HG03342 (cell line): ENCODE measurements at regions not wholly inside any gene's neighbourhood (a gene's known extent, or its start where the extent isn't known, plus 50 kb on each side); places are given as distances from the start of the nearest gene placed in this dataset.
"Not testable (repeated sequence)": the region's sequence is repeated elsewhere in the genome, so short reads cannot be mapped to it uniquely, and the experiment has no call there.

Experiments used
- ATAC-seq: cut with Tn5 transposase; IDR thresholded peaks from one replicate; pipeline ENCODE4 v1.9.1; 2021; ENCODE audit warnings: mild to moderate bottlenecking, moderate library complexity; ENCODE audit not compliant: unreplicated experiment

DNA sequence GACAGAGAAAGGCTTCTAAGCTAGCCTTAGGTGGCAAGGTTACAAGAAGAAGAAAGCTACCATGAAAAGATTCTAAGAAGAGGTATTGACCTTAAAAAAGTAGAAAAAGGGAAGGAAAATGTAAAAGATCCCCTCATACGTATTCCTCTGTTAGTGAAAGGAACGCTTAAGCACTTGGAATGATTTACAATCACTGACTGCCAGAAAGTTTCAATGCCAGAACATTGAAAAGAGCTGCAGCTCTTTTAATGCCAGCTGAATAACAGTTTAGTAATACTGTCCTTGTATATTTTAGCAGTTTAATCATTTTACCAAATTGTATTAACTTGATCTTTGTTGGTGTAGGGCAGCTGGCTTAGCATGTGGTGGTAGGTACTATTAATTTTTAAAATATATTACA is 650.7 kb downstream of the FAM181B start:
- ATAC-seq, result no peak

DNA sequence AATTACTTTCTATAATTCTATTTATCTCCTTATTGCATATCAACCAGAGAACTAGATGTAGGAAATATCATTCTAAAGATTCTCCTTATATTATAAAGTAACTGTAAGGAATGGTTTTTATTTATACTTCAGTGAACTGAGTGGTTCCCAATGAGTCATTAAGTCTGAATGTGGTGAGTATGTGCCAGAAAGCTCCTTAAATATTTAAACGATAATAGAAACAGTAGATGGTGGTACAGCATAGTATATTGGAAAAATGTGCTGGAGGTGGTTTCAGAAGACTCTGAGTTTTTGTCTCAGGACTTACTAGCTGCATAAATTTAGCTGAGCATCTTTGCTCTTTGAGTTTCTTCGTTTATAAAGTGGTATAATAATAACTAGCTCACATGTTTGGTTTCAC is 653.5 kb downstream of the FAM181B start:
- no peak for ATAC-seq

DNA sequence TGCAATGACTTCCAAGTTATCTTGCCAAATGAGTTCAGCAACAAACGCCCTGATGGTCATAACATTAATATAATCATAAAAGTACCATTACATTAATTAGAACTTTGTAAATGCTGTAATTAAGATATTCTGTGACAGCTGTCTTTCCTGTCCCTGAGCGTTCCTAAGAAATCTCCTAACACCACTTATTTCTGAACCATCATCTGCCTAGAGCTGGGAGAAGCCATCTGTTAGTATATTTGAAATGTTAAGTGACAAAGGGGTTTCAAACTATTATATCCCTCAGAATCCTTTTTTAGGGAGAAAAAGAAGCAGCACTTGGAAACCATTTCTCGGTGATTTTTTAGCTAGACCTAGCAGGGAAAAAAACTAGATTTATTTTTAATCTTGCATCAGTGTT is 657.5 kb downstream of the FAM181B start:
- no peak for ATAC-seq

DNA sequence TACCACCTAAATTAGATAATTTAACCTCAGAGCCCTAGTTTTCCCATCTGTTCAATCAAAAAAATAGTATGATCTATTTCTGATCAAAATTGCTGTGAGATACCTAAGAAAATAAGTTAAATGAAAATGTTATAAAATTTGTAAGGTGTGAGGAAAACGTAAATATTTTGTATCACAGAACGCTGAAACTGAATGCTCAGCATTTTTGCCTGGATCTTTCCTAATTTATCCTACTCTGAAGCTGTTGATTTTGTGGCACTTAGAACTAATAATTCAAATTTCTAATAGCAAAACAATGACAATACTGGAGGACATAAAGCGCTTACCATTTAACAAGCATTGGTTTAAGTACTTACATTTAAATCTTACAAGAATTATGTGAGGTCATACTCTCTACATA is 674.2 kb downstream of the FAM181B start:
- no peak for ATAC-seq

DNA sequence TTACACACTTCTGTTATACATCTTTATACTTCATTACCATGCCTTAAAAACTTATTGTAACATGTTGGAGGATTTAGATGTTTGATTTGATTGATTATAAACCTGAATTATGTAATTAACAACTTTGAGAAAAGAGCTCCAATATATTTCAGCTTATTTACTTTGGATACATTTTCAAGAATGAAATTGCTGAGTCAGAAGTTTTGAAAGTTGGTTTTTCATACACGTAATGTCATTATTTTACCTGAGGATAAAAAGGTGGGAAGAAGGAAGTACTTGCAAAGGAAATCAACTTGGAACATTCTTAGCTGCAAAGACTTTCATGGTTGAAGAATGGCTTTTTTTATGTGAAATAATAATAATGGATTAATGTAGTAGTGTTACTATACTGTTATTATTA is 677.2 kb downstream of the FAM181B start:
- ATAC-seq, result no peak

DNA sequence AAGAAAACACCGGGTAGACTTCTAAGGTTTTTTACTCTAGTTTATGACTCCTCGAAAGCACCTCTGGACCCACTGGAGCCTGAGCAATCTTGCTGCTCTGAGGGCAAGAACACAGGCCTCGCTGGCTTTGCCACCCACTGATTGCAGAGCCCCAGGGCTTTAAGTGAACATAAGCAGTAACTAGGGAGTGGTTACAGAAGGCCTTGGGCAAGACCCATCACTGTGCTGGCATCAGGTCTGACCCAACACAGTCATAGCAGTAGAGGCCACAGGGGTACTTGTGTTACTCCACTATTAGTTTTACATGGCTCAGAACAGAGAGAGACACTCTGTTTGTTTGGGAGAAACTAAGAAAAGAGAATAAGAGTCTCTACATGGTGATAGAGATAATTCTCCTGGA is 684.5 kb downstream of the FAM181B start:
- ATAC-seq, result no peak

DNA sequence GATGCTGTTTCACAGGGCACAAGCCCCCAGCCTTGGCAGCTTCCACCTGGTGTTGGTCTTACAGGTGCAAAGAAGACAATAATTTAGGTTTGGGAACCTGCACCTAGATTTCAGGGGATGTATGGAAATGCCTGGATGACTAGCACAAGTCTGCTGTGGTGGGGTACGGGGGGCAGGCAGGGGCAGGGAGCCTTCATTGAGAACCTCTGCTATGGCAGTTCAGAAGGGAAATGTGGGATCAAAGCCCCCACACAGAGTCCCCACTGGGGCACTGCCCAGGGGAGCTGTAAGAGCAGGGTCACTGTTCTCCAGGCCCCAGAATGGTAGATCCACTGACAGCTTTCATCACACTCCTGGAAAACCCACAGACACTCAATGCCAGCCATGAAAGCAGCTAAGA is 686.5 kb downstream of the FAM181B start:
- no peak for ATAC-seq

DNA sequence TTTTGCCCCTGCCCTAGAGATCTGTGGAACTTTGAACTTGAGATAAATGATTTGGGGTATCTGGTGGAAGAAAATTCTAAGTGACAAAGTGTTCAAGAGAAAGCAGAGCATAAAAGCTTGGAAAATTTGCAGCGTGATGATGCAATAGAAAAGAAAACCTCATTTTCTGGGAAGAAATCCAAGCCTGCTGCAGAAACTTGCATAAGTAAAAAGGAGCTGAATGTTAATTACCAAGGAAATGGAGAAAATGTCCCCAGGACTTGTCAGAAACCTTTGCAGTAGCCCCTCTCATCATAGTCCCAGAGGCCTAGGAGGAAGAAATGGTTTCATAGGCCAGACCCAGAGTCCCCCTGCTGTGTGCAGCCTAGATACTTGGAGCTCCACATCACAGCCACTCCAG is 686.9 kb downstream of the FAM181B start:
- ATAC-seq, result no peak

DNA sequence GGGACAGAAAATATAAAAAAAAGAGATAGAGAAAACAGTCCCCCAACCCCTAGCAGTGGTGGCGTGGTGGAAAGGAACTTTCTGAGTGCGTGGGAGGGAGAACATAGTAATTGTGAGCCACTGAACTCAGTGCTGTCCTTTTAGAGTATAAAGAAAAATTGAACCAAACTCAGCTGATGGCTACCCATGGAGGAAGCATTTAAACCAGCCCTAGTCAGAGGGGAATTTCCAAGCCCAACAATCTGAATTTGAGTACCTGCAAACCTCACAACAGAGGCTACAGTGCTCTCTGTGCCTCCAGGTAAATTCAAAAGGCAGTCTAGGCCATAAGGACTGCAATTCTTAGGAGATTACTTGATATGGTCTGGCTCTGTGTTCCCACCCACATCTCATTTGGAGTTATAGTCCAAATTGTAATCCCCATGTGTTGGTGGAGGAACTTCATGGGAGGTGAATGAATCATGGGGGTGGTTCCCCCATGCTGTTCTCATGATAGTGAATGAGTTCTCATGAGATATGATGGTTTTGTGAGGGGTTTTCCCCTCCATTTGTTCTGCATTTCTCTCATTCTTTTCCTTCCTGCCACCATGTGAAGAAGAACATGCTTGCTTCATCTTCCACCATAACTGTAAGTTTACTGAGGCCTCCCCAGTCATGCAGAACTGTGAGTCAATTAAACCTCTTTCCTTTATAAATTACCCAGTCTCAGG is 687.8 kb downstream of the FAM181B start:
- no peak for ATAC-seq

DNA sequence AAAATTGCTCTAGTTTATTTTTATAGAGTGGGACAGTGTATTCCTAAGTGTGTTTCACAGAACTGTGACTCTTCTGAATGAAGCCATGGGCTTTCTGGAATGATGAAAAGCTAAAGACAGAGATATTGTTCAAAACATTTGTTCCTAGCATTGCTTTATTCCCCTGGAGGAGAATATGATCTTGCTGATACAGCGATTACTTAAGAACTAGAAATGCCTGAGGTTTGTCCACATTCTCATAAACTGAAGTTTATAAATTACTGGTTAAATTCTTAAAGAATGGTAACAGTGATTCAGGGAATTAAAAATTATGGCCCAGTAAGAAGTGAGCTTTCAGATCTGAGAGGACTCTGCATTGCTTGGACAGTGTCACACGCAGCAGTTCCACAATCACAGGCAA is 690.3 kb downstream of the FAM181B start:
- no peak for ATAC-seq

DNA sequence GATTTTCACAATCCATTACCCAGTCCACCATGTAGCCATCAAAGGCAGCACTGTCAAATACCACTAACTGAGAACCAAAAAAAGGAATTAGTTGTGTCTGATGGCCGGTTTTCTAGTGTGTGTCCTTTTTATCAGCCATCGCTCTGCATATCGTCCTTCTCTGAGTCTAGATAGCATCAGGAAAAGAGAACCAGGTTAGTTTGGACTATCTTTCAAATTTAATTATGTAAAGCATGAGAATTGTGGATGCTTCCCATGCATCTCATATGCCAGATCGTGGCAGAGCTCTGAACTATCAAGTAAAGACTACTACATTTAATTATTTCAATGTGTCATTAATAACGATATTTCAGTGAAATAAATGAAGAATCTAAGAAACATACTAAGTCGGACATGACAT is 691.9 kb downstream of the FAM181B start:
- ATAC-seq, result no peak

DNA sequence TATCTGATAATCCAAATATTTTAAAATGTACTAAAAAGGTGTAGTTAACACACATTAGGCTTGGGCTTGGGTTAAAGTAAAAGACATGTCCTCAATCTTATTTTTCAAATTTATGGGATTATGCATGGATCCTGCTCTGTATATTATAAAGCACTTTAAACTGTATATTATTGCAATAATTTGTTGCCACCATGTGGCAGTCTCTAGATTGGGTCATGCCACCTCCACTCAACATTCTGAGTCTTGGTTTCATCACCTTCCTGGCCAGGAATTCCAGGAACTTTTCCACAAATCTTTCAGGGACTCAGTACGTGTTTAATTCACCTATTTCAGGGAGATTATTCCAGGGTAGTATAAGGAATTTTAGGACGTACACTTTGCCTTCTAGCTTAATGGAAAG is 695.5 kb downstream of the FAM181B start:
- no peak for ATAC-seq

DNA sequence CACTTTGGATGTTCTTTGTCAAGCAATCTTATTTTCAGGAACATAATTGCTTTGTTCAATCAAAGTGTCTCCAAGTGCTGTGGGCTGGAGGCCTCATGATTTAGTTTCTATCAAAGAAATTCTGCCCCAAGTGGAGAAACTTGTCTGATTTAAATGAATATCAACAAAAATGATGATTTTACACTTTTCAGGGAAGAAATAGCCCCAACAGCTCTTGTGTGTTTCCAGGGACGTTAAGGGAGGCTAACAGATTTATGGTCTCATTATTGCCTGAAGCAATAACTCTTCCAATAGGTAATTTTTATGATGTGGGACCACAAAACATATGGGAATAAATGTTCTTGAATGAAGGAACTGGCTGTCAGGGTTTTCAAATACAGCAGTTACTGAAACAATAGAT is 699.1 kb downstream of the FAM181B start:
- ATAC-seq, result no peak

DNA sequence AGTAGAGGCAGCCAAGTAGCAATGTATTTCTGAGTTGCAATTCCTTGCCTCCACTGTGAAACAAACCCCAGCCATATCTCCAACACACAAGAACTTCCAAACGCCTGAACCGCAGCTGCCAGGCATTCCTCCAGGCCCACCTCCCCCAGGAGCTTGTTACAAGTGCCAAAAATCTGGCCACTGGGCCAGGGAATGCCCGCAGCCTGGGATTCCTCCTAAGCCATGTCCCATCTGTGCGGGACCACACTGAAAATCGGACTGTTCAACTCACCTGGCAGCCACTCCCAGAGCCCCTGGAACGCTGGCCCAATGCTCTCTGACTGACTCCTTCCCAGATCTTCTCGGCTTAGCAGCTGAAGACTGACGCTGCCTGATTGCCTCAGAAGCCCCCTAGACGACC is 706.3 kb downstream of the FAM181B start:
- not testable (repeated sequence) for ATAC-seq

DNA sequence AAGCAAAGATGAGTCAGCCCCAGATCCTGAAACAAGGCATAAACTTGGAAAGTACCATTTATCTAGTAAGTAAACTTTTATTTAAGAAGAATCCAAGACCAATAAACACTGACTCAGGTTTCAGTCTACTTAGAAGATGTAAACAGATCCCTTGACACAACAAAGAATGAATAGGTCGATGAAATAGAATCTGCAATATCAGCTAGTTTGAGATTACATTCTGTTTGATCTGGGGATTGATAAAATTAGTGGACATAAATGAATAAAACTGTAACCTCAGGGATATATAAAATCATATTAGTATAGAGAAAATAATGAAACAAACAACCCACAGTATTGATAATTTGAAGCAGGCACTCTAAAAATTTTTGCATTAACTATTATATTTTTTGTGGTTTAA is 708.9 kb downstream of the FAM181B start:
- no peak for ATAC-seq

DNA sequence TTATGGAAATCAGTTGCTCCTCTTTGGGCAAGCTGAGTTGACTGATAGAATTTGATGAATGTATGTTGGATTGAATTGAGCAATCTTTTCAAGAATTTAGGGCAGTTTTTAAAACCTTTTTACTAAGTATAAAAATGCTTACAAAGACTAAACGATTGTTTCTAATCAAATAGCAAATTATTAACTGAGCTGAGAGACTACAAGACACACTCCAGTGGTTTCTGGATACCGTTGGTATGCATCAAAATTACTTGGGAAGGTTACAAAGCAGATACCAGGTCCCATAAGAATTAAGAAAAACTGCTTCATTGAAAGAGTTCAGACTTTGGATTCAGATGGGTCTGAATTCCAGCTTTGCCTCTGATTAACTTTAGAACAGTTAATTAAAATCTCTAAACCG is 721.4 kb downstream of the FAM181B start:
- ATAC-seq, result no peak

DNA sequence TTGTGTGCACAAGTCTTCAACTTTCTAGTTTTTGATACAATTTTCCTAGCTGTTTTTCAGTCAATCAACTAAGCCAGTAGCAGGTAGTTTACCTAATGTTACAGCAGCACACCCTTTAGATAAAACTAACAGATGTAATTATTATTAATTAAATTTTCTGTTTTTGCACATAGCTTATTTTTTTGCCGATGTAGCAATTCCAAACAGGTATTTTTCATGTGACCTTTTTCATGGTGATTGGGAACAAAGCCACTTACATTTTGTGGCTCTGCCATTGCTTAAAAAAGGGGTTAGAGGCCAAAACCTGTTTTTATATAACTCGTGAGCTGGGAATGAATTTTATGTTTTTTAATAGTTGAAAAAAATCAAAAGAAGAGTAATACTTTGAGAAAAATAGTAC is 724.5 kb downstream of the FAM181B start:
- no peak for ATAC-seq

DNA sequence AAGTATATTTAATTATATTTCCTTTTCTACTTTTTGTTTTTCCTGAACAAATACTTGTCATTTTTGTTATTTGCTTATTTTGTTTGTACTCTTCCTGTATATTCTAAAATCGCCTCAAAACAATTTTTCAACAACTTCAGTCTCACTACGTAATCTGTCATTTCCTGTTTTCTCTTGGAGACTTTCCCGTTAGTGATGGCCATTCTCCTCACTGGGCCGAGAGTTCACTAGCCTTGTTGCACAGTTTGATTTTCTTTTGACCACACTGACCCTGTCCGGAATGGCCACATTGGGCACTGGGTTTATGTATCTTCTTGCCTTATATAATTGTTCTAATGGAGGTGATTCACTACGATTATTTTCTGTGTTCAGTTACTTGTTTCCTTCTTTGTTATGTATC is 726.1 kb downstream of the FAM181B start:
- no peak for ATAC-seq

DNA sequence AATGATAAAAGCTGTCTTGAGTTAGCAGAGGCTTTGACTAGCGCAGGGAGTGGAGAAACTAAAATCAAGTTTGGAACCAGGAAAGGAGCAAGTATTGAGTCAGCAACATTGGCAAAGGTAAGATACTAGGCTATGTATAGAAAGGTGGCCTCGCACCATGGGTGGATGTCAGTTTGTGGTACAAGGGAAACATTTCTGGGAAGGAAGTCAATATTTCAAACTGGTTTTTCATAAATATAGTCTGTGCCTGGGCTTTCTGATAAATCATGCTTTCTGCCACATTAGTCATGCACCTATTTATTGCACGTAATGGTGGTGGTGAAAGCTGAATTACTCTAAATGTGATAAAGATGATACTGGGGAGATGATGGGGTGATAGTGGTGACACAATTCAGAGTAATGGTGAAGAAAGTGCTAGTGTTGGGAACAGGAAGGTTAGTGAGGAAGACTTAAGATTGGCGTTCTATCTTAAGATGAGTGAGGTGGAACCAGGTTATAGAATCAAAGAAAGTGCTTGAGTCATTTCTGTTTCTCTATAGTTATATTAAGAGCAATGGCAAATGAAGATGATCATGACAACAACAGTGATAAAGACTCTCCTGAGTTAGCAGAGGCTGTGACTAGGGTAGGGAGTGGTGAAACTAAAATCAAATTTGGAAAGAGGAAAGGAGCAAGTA is 729.0 kb downstream of the FAM181B start:
- ATAC-seq, result no peak

DNA sequence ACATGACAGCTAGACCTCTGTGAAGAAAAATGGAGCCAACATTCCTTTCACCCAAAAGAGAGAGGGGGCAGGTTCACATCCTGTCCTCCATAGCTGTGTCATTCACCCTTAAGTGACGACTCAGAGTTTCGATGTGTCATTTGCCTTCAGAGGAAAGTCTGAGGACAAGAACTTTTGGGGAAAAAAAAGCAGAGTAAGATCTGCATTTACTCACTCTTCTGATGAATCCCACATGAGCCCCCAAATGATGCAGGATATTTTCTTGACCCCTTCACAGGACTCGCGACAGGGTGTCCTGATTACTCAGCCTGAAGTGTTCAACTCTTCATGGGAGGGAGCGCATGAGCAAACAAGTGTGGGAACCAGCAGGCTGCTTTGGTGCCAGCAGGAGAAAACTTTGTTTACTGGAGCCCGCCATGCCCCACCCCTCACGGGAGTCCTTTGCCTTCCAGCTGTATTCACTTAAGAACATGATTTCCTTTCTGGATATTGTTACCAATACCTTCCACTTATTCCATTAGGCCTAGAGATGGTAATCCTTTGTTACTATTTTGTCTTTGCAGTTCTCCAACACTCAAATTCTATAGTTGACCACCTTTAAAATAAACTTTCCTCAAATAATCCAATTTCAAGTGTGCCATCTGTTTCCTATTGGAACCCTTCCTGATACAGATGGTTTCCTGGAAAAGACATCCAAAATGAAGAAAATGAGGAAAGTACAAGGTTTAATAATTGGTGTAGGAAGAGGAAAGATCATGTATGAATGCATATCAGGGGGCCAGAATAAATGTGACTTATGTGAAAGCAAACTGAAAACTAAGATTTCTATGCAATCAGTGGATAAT is 729.8 kb downstream of the FAM181B start:
- ATAC-seq, result no peak

DNA sequence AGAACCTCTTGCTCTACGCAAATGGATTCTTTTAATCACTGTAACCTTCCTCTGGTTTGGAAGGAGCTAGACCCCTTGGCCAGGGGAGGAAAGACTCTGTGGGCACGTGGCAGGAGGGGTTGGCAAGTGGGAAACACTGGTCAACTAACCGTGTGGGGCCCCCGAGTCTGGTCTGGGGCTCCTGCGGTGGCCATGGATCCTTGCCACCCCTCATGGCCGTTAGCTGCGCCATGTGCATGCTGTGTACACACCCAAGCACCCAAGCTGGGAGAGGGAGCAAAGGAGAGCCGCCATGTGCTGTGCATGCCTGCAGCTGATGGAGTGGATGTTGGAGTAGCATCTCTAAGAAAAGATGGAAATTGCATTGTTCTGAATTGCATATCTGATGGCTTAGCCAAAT is 730.6 kb downstream of the FAM181B start:
- ATAC-seq, result no peak

DNA sequence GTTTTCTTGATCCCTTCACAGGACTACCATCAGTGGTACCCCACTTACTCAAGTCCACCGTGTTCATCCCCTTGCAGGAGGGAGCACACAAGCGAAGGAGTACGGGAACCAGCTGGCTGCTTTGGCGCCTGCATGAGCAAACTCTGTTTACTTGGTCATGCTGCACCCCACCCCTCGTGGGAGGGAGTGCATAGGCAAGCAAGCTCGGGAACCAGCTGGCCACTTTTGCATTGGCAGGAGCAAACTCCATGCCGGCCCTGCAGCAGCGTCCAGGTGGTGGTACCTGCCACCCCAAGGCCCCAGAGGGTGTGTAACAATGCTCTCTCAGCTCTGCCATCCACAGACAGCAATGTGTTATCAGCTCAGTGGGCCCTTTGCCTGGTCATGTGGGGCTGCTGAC is 737.8 kb downstream of the FAM181B start:
- no peak for ATAC-seq
